DOHH2 (cell line): ENCODE measurements at regions not wholly inside any gene's neighbourhood (a gene's known extent, or its start where the extent isn't known, plus 50 kb on each side); places are given as distances from the start of the nearest gene placed in this dataset.

Source experiments
- CTCF ChIP-seq: fragments of 200-600 bp; sonication (generic); IDR thresholded peaks from one replicate; pipeline ENCODE4 v1.5.1; 2014; ENCODE audit warnings: antibody characterized with exemption, mild to moderate bottlenecking, low read depth, low read length; ENCODE audit not compliant: poor library complexity, severe bottlenecking
- EZH2phosphoT487 ChIP-seq: fragments of 200-600 bp; sonication (generic); IDR thresholded peaks from 2 replicates; pipeline ENCODE4 v1.6.1; 2017; ENCODE audit warnings: borderline replicate concordance, mild to moderate bottlenecking, antibody characterized with exemption, low read length, moderate library complexity, mixed read lengths

GRCh38 chr14:104254735-104255400 is 116.5 kb downstream of the KIF26A start:
- TF ChIP-seq CTCF (no peak), EZH2phosphoT487 (no peak)
